ENCODE measurements at regions not wholly inside any gene's neighbourhood (a gene's known extent, or its start where the extent isn't known, plus 50 kb on each side); places are given as distances from the start of the nearest gene placed in this dataset.

- no peak overlapping the region for H3K27ac ChIP-seq
- H3K4me3 ChIP-seq, result no peak overlapping the region
- H3K9me3 ChIP-seq (replicated peaks in 1 of 11), result no peaks in the 10 kb centered on the region
- H4K20me1 ChIP-seq, result no peaks in the 10 kb centered on the region
- no peaks in the 10 kb centered on the region for H3K27me3 ChIP-seq
- no peaks in the 10 kb centered on the region for H3K36me3 ChIP-seq
- no peak overlapping the region for H3K4me2 ChIP-seq
- H3K4me1 ChIP-seq, result no peaks in the 10 kb centered on the region
- H3K9ac ChIP-seq, result no peak overlapping the region
- TF ChIP-seq Cebpa-rat (IDR thresholded peaks at IDR 0.05), result peak in 1 of 11 experiments; percentile 52; a peak in 1 of 22 replicates
These were observed 779.7 kb upstream of the PKDCC start for GRCh38 chr2:41267929-41268659.

- Histone ChIP-seq H3K4me3 (no peak overlapping the region), H3K9ac (no peak overlapping the region), H3K27me3 (no peaks in the 10 kb centered on the region), H4K20me1 (no peaks in the 10 kb centered on the region), H3K4me2 (no peak overlapping the region), H3K9me3 (replicated peaks in 1 of 11) (no peaks in the 10 kb centered on the region), H3K27ac (no peak overlapping the region), H3K4me1 (no peaks in the 10 kb centered on the region), H3K36me3 (no peaks in the 10 kb centered on the region)
- TF ChIP-seq Cebpa-rat (IDR thresholded peaks at IDR 0.05), result no peak
These were observed 764.6 kb upstream of the PKDCC start for GRCh38 chr2:41283079-41283775.

DNA sequence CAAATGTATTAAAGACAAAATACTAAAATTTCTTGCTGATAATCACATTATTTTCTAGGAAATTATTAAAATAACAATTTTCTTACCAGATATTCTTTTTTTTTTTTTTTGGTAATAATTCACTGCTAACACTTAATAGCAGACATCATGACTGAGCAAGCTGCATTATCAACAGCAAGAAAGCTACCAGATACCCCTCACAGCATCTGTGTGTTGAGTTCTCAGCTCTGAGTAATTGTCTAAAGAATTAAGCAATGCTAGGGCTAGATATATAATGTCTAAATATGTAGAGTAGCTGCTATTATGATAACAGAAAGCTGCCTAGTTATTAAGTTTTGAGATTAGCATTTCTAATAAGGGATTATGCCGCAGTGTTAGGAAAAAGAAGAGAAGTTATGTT is 754.3 kb upstream of the PKDCC start:
- H3K27ac ChIP-seq, result no peak overlapping the region
- no peak overlapping the region for H3K4me2 ChIP-seq
- H3K4me3 ChIP-seq, result no peak overlapping the region
- TF ChIP-seq Cebpa-rat (IDR thresholded peaks at IDR 0.05), result no peak
- no peaks in the 10 kb centered on the region for H3K4me1 ChIP-seq
- no peaks in the 10 kb centered on the region for H4K20me1 ChIP-seq
- H3K27me3 ChIP-seq, result no peaks in the 10 kb centered on the region
- no peak overlapping the region for H3K9ac ChIP-seq
- H3K36me3 ChIP-seq, result no peaks in the 10 kb centered on the region
- no peaks in the 10 kb centered on the region for H3K9me3 ChIP-seq (replicated peaks in 1 of 11)

DNA sequence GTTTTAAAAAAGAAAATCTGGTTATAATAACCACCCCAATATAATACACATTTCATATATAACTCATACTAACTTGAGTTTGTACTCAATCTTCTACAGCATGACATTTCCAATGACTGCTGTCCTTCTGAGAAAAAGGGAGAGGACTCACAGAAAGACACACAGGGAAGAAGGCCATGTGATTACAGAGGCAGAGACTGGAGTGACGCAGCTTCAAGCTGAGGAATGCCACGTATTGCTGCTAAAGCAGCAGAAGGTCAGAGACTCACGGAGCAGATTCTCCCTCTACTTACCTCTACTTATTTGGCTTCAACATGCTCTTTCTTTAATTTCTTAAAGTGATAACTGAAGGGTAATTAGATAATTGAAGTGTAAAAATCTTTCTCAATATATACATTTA is 753.5 kb upstream of the PKDCC start:
- H3K4me1 ChIP-seq, result no peaks in the 10 kb centered on the region
- no peaks in the 10 kb centered on the region for H4K20me1 ChIP-seq
- no peaks in the 10 kb centered on the region for H3K27me3 ChIP-seq
- H3K4me3 ChIP-seq, result no peak overlapping the region
- no peaks in the 10 kb centered on the region for H3K9me3 ChIP-seq (replicated peaks in 1 of 11)
- H3K36me3 ChIP-seq, result no peaks in the 10 kb centered on the region
- TF ChIP-seq Cebpa-rat (IDR thresholded peaks at IDR 0.05), result no peak
- no peak overlapping the region for H3K9ac ChIP-seq
- no peak overlapping the region for H3K4me2 ChIP-seq
- H3K27ac ChIP-seq, result no peak overlapping the region

DNA sequence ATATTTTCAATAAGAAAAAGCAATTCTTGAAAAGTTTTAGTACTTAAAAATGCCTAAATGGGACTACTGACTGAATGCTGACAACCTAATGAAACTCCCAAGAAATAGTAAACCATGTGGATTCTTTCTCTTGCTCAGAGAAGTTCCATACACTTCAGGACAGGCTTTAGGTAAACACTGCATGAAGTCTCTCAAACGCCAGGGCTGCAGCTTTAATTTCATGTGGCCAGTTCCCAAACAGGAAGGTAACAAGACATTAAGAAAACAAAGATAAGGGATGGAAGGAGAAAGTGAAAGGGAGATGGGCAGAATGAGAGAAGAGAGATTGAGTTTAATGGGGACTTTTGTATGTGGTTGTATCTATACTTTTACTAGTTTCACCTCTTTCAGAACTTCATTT is 734.7 kb upstream of the PKDCC start:
- Histone ChIP-seq H3K4me3 (no peak overlapping the region), H3K9me3 (replicated peaks in 1 of 11) (no peaks in the 10 kb centered on the region), H3K27me3 (no peaks in the 10 kb centered on the region), H4K20me1 (no peaks in the 10 kb centered on the region), H3K36me3 (no peaks in the 10 kb centered on the region), H3K4me2 (no peak overlapping the region), H3K4me1 (no peaks in the 10 kb centered on the region), H3K27ac (no peak overlapping the region), H3K9ac (no peak overlapping the region)
- no peak for TF ChIP-seq Cebpa-rat (IDR thresholded peaks at IDR 0.05)

DNA sequence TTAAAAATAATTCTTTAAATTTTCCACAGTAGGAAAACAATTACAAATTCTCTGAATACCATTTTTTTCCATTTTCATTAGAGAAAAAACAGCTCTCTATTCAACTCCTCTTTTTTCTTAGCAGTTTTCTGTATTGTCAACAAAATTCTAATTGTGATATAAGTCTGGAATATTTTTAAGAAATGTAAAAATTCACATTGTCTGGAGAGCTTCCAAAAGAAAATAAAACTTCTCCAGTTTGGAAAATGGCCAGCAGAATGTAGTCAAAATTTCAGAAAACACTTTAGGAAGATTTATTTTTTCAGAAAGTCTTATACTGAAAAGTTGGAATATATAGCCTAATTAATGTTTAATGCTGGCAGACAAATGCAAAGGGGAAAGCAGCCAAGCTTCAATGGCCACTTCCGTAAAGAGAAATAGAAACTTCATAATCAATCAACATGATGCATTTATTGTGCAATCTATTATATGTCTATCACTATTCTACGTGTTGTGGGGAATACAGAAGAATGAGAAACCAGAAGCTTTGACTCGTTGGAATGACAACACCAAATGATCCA is 733.2 kb upstream of the PKDCC start:
- Histone ChIP-seq H3K4me3 (no peak overlapping the region), H3K9me3 (replicated peaks in 1 of 11) (no peaks in the 10 kb centered on the region), H3K27me3 (no peaks in the 10 kb centered on the region), H3K4me2 (no peak overlapping the region), H3K36me3 (no peaks in the 10 kb centered on the region), H3K27ac (no peak overlapping the region), H4K20me1 (no peaks in the 10 kb centered on the region), H3K4me1 (no peaks in the 10 kb centered on the region), H3K9ac (no peak overlapping the region)
- TF ChIP-seq Cebpa-rat (IDR thresholded peaks at IDR 0.05), result 0 out of 22 replicates have a peak, but pooled peaks of 1 of the 11 experiments have one; percentile 21

DNA sequence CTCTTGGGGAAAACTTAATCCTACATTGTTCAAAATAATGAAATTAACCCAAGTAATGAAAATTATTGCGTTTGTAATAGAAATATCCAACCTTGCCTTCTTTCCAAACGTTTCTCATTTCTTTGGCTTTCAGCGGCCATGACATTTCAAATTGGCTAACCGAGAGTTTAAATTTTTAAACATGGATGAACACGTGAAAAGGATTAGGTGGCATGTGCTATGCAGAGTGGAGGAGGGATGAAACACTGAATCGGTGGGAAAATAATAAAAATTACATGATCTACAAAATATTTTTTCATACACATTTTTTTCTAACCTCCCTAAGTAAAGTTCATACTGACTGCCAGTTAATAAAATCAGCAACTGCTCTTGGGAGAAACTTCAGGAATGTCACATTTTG is 728.4 kb upstream of the PKDCC start:
- Histone ChIP-seq H3K4me2 (no peak overlapping the region), H4K20me1 (no peaks in the 10 kb centered on the region), H3K27me3 (no peaks in the 10 kb centered on the region), H3K4me3 (no peak overlapping the region), H3K9ac (no peak overlapping the region), H3K9me3 (replicated peaks in 1 of 11) (no peaks in the 10 kb centered on the region), H3K27ac (no peak overlapping the region), H3K36me3 (no peaks in the 10 kb centered on the region), H3K4me1 (no peaks in the 10 kb centered on the region)
- TF ChIP-seq Cebpa-rat (IDR thresholded peaks at IDR 0.05), result no peak

GRCh38 chr2:41320491-41320890 is 727.3 kb upstream of the PKDCC start:
- Histone ChIP-seq H3K4me3 (no peak overlapping the region), H4K20me1 (no peaks in the 10 kb centered on the region), H3K9ac (no peak overlapping the region), H3K27ac (no peak overlapping the region), H3K27me3 (no peaks in the 10 kb centered on the region), H3K9me3 (replicated peaks in 1 of 11) (no peaks in the 10 kb centered on the region), H3K36me3 (no peaks in the 10 kb centered on the region), H3K4me2 (no peak overlapping the region), H3K4me1 (no peaks in the 10 kb centered on the region)
- no peak for TF ChIP-seq Cebpa-rat (IDR thresholded peaks at IDR 0.05)

GRCh38 chr2:41321351-41321750 is 726.5 kb upstream of the PKDCC start:
- H3K27ac ChIP-seq, result no peak overlapping the region
- no peaks in the 10 kb centered on the region for H4K20me1 ChIP-seq
- H3K27me3 ChIP-seq, result no peaks in the 10 kb centered on the region
- no peak for TF ChIP-seq Cebpa-rat (IDR thresholded peaks at IDR 0.05)
- no peaks in the 10 kb centered on the region for H3K4me1 ChIP-seq
- no peaks in the 10 kb centered on the region for H3K9me3 ChIP-seq (replicated peaks in 1 of 11)
- no peak overlapping the region for H3K4me2 ChIP-seq
- H3K4me3 ChIP-seq, result no peak overlapping the region
- no peaks in the 10 kb centered on the region for H3K36me3 ChIP-seq
- H3K9ac ChIP-seq, result no peak overlapping the region

- H3K4me3 ChIP-seq, result no peak overlapping the region
- no peaks in the 10 kb centered on the region for H3K9me3 ChIP-seq (replicated peaks in 1 of 11)
- TF ChIP-seq Cebpa-rat (IDR thresholded peaks at IDR 0.05), result no peak
- no peak overlapping the region for H3K27ac ChIP-seq
- H3K4me1 ChIP-seq, result no peaks in the 10 kb centered on the region
- no peak overlapping the region for H3K4me2 ChIP-seq
- H4K20me1 ChIP-seq, result no peaks in the 10 kb centered on the region
- H3K9ac ChIP-seq, result no peak overlapping the region
- H3K27me3 ChIP-seq, result no peaks in the 10 kb centered on the region
- H3K36me3 ChIP-seq, result no peaks in the 10 kb centered on the region
These were observed 721.0 kb upstream of the PKDCC start for GRCh38 chr2:41326851-41327250.
